HG03045 (cell line): ENCODE measurements at regions not wholly inside any gene's neighbourhood (a gene's known extent, or its start where the extent isn't known, plus 50 kb on each side); places are given as distances from the start of the nearest gene placed in this dataset.

ENCODE experiments used
- ATAC-seq: cut with Tn5 transposase; IDR thresholded peaks from one replicate; pipeline ENCODE4 v1.9.1; 2021; ENCODE audit warnings: mild to moderate bottlenecking, moderate library complexity; ENCODE audit not compliant: unreplicated experiment

DNA sequence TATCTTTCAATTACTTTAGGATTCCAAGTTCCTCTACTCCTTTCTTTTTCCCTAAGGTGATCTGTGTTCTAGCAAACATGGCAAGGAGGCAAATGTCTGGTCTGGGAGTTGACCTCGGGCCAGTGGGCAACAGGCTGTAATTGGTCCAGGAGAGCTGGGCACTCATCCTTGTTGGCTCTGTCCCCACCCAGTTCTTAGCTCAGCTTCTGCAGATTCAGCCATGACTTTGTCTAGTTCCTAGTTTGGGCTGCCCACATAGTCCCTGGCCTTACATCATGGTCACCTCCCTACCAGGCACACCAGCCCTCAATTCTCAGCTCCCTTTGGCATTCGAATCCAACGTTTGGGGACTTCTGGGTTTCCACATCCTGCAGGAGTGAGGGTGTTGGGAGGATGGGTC lies 92.1 kb upstream of the DAP start:
- ATAC-seq = no peak

DNA sequence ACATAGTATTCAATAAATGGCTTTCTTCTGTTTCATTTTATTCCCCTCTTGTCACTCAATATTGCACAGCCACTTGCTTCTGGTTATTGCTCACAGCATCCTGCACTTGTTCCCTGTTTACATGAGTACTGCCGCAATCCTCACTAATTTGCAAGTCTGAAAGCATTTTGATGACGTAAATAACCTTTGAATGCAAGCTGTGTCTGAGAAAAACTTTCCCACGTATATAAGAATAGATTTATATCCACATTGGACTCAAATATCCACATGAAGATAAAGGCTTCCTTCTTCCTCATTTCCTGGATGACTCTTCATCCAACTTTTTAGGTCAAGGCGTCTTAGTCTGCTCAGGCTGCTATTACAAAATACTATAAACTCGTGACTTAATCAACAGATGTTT lies 88.2 kb upstream of the DAP start:
- ATAC-seq = no peak

DNA sequence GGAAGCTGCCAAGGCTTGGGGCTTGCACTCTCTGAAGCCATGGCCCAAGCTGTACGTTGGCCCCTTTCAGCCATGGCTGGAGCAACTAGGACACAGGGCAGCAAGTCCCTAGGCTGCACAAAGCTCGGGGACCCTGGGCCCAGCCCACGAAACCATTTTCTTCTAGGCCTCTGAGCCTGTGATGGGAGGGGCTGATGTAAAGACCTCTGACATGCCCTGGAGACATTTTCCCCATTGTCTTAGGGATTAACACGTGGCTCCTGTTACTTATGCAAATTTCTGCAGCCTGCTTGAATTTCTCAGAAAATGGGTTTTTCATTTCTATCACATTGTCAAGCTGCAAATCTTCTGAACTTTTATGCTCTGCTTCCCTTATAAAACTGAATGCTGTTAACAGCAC lies 83.0 kb upstream of the DAP start:
- no peak for ATAC-seq

DNA sequence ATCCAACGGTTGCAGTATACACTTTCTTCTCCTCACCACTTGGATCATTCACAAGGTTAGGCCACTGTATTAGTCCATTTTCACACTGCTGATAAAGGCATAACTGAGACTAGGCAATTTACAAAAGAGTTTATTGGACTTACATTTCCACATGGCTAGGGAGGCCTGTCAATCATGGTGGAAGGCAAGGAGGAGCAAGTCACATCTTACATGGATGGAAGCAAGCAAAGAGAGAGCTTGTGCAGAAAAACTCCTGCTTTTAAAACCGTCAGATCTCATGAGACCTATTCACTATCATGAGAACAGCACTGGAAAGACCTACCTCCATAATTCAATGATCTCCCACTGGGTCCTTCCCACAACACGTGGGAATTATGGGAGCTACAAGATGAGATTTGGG lies 81.8 kb upstream of the DAP start:
- no peak for ATAC-seq

DNA sequence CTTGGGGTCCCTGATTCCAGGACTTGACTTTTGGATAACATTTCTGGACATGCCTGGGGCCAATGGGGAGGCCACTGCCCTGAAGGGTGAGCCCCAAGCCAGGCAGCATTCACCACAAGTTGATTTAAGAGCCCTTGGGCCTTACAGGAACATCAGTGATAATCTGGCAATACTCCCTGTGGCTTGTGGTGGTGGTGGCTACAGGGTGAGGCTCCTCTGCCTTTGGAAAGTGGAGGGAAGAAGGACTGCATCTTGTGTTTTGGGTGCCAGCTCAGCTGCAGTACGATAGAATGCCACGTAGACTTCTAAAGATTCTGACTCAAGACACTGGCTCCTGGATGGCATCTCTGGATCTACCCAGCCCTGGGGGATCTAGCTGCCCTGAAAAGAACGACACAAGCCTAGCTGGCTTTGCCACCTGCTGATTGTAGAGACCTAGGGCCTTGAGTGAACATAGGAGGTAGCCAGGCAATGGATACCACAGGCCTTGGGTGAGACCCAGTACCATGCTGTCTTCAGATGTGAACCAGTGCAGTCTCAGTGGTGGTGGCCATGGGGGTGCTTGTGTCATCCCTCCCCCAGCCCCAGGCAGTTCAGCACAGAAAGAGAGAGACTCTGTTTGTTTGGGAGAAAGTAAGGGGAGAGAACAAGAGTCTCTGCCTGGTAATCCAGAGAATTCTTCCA lies 79.0 kb upstream of the DAP start:
- no peak for ATAC-seq

DNA sequence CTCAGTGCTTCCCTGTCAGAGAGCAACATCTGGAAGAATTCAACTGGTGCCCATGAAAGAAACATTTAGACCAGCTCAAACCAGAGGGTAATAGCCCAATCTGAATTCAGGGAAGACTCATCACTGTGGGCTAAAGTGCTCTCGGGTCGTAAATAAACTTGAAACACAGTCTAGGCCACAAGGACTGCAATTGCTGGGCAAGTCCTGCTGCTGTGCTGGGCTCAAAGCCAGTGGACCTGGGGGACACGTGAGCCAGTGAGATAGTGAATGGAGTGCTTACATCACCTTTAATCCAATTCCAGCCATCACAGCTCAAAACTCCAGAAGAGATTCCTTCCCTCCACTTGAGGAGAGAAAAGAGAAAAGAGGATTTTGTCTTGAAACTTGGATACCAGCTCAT lies 78.1 kb upstream of the DAP start:
- no peak for ATAC-seq

DNA sequence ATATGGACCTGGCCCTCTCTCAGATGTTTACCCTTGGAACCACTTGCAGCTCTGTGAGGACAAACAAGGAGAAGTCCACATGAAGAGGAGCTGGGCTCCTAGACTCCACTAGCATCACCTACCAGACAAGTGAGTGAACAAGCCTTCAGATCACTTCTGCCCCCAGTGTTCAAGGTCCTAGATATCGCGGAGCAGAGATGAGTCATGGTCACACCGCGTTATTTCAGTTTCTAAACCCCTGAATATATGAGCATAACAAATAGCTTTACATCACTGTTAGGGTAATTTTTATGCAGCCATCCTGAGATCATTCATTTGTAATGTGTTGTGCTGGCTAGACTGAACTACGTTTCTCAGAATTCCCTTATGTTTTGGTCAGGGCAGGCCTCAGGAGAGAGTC lies 77.0 kb upstream of the DAP start:
- ATAC-seq = no peak

DNA sequence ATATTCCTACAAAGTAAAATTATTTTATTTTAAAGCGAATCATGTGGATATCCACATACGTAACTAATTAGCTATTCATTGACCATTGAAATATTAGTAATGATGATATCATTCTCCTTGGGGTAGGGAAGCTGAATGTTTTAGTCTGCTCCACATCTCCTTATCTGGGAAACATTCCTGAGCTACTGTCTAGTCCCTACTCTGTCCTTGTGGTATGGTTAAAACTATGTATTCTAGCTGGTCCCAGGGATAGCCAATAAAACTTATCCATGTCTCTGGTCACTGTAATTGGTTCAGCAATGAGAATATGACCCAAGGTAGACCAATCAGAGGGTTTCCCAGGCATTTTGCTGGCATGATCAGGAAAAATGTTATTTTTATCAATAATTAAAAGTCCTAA lies 76.0 kb upstream of the DAP start:
- ATAC-seq = no peak

DNA sequence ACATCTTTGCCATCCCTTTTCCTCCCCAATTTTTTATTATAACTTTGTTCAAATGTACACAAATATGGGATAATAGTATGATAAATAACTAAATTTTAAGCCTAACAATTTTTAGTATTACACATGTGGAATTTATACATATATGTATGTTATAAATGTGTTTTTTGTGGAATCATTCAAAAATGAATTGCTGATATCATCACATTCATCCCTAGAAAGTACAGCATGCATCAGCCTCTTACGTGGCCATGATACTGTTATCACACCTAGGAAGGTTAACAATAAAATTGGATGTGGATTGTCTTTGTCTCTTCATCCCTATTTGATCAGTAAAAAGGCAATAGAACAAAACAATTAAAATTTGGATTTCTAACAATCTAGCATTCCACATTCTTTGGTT lies 73.7 kb upstream of the DAP start:
- no peak for ATAC-seq

DNA sequence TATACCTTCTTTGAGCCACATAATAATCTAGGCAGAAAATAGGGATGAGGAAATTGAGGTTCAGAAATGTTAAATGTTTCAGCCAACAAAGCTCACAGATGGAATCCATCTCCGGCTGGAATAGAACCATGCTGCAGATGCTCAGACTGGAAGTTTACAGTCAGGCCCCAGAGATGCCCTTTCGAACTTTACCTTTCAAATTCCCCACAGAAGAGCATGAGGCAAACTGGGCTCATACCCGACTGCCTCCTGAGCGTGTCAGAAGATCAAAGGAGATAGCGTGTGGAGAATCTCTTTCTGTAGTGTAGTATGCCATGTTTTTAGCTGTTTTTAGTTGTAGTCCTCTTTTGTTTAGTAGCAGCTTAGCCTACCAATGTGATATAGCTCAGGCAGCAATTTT lies 72.0 kb upstream of the DAP start:
- no peak for ATAC-seq

DNA sequence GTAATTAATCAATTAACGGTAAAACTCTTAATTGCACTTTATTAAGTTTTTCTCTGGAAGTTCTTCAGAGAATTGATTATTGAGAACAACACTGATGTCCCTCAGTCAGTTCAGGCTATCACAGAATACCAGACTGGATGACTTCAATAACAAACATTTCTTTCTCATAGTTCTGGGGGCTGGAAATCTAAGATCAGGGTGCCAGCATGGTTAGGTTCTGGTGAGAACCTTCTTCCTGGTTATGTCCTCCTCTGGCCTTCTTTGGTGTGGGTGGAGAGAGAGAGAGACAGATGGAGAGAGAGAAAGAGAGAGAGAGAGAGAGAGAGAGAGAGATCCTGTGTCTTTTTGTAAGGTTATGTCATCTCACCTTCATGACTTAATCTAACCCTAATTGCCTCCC lies 71.4 kb upstream of the DAP start:
- ATAC-seq = no peak

DNA sequence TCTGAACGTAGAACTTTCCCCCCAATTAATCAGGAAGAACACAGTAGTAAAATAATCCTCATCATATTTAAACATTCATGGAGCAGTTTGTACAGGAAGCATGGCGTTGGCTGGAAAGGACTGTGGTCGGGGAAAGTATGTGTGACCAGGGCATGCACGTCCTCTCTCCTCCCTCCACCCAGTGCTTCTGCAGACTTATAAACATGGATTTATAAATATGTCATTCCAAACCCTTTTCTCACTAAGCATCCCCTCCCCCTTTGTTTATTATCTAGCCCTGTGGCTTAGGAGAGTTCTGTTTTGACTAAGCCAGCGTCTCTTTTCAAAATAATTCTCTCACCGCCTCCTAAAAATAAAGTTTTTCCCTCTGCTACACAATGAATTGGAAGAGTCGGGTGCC lies 70.4 kb upstream of the DAP start:
- no peak for ATAC-seq

DNA sequence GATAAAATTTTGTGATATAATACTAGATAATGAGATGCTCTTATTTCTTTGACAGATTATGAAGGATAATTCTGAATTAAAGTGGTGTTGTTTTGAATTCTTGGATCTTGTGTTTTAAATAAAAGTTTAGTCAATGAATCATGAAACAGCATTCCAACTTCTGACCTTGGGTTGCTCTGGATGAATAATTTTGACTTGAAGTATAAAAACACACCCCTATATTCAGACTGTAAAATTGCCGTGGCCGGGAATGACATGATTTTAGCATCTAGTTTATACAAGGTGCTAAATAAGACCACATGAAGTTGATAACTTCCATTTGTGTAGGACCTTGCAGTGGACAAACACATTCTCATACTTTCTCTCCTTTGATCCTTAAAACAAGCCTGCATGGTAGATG lies 67.2 kb upstream of the DAP start:
- ATAC-seq = no peak

DNA sequence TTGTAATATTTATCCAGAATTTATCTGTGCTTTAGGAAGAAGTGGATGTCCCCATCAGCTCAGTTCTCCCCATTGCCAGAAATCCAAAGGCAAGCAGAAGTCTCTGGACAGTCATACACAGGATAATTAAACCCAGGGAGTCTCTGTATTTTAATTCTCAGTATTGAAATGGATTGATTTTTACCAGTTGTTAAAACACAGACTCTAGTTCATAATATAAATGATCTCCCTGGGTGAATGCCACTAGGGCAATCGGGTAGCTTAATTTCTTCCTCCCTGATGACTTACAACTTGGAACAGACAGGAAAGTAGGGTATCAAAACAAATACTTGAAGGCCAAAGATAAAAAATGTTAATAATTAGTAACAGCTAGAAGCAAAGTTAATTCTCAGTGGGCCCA lies 66.5 kb upstream of the DAP start:
- ATAC-seq = no peak

DNA sequence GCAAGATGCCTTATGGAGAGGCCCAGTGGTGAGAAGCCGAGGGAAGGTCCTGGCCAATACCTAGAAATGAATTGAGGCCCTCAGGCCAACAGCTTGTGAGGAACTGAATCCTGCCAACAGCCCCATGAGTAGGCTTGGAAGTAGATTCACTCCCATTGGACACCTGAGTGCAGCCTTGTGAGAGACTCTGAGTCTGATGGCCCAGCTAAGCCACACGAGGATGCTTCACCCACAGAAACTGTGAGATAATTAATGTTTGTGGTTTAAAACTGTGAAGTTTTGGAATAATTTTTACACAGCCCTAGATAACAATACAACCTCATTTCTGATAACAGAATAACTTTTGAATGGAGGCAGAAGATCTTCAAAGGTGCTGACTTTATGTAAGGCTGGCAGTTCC lies 65.9 kb upstream of the DAP start:
- ATAC-seq = no peak

DNA sequence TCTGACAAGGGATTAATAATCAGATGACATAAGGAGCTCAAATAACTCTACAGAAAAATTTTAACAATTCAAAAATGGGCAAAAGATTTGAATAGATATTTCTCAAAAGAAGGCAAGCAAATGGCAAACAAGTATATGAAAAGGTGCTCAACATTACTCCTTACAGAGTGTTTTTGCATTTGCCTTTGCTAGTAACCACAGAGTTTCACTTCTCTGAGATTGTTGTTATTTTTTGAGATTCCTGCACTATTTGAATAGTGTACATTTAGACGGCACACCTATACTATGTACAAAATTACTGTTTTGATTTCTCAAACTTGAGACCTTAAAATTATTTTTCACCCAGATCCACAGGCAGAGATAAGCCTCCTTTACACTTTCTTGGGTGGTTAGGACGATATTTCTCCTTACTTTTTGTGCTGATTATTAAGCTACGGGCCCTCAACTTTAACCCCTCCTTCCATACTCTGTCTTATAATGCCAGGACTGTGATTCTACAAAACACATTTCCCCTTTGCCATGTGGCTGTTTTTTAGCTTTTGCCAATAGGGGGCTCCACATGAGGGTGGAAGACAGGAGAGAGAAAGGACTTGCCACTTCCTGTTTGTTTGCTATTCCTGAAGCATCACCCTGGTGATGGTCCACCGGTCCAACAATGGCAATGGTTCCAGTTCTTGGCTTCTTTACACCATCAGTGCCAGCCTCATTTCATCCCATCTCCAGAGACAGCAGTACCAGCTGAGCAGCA lies 65.0 kb upstream of the DAP start:
- no peak for ATAC-seq

DNA sequence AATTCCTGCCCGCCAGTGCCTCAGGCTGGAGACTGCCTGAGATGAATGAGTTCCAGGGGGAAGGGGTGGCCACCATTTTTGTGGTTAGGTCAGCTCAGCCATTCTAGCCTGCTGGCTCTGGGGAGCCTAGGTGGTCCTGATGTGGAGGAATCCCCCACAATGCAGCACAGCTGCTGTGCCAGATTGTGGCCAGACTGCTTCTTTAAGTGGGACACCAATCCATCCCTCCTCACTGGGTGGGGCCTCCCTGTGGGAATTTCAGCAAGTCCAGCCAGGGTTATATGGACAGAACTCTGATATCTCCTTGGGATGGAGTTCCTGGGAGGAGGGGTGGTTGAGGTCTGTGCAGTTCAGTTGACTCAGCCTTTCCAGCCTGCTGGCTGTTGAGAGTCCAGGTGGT lies 51.2 kb upstream of the DAP start:
- ATAC-seq = no peak
